ENCODE measurements at regions not wholly inside any gene's neighbourhood (a gene's known extent, or its start where the extent isn't known, plus 50 kb on each side); places are given as distances from the start of the nearest gene placed in this dataset.

DNA sequence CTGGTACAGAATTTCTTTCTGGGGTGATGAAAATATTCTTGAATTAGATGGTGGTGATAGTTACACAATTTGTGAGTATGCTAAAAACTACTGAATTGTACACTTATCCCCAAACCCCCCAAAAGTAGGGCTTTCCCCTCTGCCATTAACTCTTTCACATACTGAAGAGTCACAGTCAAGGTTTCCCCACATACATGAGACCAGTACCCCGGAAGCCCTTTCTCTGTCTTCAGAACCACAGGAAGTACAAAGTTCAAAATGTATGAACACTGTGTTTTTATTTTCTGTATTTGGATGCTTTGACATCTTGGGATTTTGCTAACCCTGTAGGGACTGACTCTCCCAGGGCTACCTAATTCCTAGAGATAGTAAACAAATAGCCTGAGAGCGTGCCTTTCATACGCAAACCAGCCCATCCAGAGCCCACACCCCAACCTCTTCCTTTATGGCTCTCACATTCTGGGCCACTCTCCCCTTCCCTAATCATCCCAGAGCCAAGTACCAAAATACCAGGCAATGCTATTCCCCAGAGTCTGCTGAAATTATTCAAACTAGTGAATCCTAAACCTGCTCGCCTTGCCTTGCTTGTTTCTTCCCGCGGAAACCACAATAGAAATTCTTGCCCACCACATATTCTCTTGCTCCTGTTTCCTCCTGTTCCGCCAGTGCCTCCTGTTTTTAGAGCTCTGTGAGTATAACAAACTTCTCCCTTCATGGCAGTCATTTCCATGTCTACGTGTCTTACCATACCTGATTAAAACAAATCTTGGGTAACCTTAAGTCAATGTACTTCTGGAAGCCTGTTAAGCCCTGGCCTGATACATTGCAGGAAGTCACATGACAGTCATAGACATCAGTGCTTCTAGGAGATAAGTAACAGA lies 524.8 kb downstream of the FUT8 start:
- peak; percentile 64 for DNase-seq

DNA sequence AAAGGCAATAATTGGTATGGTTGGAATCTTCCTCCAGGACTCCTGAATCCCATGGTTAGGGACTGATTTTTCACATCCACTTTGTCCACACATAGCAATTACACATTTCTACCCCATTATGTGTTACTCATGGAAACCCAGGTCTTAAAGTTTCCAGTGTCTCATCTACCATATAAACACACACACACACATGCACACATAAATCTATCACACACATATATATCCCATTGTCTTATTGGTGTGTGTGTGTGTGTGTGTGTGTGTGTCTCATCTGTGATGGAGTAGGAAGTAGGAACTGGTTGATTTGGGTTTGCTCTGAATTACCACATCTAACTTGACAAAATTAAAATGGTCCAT lies 525.4 kb downstream of the FUT8 start:
- no peak for DNase-seq

- no peak for DNase-seq
Observed at GRCh38 chr14:65938738-65939137, 526.2 kb downstream of the FUT8 start.

- no peak for DNase-seq
Observed at GRCh38 chr14:65939184-65939583, 526.7 kb downstream of the FUT8 start.

- DNase-seq: peak; percentile 69
Observed at GRCh38 chr14:65940056-65940735, 527.7 kb downstream of the FUT8 start.

DNA sequence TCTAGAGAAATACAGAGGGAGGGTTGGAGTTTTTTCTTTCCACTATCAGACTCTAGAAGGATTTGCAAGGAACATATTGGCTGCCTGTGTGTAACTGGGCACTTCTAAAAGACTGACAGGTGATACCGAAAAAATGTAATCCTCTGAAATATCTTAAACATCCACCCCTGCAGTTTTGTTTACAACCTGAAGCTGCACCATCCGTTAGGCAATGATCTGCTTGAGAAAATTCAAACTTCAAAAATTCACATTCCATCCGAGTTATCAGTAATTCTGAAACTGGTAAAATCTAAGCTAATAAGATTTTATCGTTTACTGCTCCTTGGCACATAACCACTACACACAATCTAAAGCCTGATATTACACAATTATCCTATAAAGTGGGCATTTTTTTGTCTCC lies 528.6 kb downstream of the FUT8 start:
- no peak for DNase-seq

DNA sequence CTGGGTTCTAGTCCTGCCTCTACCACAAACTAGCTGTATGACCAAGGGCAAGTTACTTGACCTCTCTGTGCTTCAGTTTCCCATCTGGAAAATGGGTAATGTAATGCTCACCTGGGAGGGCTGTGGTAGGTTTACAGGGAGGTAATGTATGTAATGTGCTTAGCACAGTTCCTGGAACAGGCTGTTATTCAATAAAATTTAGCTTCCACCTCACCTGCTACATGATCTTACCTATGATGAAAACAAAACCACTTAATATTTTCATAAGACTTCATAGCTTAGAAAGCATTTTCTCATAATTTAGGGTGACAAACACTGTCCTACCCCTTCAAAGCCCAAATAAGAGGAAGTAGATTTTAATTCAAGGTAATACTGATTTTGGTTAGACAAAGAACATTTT lies 530.6 kb downstream of the FUT8 start:
- no peak for DNase-seq

DNA sequence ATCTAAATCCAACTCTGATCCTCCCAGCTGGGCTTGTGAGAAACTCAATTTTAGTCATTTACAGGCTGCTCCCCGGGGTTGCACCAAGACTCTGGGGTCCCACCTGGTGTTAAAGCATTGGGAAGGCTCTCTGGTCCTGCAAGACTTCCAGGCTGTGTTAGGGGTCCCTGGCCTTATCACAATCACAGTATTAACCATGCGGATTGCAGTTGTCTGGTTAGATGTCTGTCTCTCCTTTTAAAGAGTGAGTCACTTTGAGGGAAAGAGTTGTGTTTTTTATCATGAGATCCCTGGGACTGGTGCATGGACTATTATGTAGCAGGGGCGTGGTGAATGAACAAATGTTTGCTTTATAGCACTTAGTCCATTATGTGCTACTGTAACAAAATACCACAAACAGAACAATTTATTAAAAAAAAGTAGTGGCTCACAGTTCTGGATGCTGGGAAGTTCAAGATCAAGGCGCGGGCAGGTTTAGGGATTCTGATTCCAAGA lies 531.4 kb downstream of the FUT8 start:
- no peak for DNase-seq

DNA sequence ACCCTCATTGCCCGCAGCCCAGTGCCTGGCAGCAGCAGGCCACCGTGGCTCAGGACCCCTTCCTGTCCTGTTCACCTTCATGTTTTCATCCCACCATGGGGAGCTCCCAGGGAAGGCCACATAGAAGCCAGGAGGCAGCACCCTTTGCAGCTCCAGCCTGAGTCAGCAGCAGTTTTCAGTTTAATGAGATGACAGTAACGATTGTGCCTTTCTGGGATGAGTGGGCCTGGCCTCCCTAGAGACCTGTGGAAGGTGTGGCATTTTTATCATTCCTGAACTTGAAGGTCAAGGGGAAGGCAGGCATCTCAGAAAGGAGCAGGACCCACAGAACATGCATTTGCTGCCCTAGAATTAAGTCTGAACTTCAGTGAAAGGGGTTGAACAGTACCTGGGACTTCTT lies 532.8 kb downstream of the FUT8 start:
- no peak for DNase-seq

- no peak for DNase-seq
Observed at GRCh38 chr14:65946494-65946893, 534.0 kb downstream of the FUT8 start.

DNA sequence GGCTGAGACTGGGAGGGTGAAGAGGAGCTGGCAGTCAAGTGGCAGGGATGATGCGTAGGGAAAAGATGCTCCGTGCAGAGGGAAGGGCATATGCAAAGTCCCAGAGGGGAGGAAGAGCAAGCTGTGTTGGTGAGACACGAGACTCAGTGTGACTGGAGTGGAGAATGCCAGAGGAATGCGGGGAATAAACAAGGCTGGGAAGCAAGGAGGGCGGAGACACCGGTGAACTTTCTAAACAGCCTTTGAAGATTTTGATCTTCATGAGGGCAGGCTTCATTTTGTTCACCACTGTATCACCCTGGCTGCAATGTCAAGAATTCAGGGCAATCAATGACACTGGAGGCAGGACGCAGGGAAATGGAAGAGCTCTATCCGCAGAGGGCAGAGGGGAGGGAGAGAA lies 535.8 kb downstream of the FUT8 start:
- no peak for DNase-seq

DNA sequence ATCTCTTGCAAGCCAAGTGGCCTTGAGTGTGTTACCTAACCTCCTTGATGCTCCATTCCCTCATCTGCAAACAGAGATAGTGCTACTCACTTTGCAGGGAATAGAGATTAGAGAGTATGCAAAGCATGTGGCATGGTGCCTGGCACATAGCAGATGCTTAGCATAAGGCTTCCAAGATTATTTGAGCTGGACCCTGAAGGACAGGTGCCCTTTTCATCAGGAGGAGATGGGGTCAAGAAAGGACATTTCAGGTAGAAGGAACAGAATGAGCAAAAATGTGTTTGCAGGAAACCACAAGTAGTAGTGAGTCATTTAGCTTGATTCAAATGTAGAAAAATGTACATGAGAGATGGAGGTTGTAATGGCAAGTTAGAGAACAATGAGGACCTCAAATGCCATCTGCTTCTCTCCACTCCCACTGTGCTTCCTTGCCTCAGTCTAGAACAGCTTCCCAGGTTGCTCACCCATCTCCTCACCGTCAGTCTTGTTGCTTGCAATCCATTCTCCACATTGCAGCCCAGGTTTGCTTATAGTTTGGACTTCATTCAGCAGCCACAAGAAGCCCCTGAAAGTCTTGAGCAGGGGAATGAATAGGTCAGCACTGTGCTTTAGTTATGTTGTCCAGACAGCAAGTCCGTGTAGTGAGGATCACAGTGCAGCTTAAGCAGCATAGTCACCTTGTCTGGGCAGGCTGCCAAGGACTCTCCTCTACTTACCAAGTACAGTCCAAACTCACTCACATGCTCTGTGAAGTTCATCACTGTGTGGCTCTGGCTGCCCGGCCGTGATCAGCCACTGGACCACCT lies 536.3 kb upstream of the CCDC196 start:
- DNase-seq: peak; percentile 79

DNA sequence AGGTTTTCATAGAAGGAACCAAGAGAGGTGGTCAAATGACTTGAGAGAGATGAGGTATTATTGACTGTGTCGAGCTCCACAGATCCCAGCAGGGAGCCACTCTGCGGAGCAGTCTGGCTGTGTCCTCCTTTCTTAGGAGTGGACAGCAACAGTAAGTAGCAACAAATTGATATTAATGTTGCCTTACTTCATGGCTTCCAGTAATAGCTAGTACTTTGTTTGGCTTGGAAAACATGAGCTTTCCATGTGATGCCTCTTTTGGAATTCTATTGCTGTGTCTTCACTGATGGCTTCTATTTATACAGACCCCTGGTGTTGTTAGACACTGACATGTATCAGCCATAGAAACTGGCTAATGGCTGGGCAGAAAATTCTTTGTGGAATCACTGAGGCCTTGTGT lies 531.2 kb upstream of the CCDC196 start:
- no peak for DNase-seq

DNA sequence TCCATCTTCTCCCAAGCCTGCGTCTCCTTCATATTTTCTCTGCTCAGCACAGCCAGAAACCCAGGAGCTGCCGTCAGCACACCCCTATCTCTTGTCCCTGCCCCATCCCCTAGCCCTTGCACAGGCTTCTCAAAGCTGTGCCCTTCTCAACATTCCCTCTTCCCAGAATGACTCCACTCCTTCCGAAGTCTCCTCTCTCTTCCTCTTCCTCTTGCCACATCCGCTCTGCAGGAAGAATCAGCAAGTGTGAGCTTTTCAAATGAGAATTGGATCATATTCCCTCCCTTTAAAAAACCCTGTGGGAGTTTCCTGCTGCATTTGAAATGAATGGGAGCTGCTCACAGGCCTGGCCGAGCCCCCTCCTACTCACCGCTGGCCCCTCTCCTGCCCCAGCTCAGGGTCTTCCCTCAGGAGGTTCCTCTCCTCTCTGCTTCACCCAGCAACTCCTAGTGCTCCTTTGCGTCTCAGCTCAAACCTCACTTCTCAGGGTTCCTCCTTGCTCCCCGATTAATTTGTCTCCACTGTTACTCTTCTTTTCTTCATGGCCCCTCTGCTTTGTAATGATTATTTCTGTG lies 528.5 kb upstream of the CCDC196 start:
- DNase-seq: no peak

DNA sequence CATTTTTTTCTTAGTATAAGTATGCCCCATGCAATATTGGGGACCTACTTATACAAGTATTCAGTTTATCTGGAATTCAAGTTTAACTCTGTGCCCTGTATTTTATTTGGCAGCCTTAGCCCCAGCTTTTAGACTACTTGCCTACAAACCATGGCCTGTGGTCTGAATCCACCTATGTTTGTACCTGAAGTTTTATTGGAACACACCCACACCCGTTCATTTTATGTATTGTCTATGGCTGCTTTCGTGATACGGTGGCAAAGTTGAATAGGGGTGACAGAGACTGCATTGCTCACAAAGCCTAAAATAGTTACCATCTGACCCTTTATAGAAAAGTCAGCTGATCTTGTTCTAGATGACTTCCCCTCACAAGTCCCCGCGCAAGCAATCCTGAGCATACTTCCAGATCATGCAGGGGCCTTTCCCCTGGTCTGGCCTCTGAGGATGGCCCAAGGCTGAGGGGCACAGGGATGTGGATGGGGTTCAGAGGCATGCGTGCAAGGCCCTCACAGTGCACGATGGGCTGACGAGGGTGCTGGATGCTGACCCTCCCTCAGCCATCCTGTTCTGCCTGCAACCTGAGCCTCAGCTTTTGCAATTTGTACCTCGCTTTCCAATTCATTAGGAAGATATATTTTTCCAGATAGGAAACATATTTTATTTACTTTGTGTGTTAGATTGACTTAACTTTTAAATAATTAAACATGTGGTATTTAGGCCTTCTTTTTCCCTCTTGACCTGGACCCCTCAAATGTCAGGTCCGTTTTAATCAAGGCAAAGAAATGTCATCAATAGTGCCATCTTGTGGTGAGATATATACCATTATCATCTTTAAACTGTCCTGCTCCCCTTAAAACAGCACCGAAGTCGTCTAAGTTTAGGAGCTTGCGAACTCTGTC lies 527.3 kb upstream of the CCDC196 start:
- peak; percentile 72 for DNase-seq

GRCh38 chr14:65959563-65960024 lies 526.6 kb upstream of the CCDC196 start:
- DNase-seq: no peak

- peak; percentile 75 for DNase-seq
Observed at GRCh38 chr14:65961004-65961403, 525.2 kb upstream of the CCDC196 start.

DNA sequence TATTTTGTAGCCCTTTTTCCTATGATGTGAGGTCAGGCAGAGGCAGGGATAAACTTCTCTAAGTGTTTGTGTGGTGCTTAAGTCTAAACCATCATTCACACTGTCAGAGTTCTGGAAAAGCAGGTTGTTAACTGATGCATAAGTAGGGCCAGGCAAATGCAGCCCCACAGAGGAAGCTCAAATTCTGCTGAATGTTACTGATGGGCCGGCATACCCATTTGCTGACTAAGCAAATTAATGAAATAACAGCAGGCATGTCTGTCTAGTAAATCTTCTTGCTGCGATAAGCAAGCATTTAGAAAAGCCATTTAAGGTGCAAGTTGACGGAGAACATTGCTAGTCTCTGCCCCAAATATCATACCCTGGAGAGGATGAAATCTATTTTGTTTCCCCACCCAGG lies 523.2 kb upstream of the CCDC196 start:
- no peak for DNase-seq

DNA sequence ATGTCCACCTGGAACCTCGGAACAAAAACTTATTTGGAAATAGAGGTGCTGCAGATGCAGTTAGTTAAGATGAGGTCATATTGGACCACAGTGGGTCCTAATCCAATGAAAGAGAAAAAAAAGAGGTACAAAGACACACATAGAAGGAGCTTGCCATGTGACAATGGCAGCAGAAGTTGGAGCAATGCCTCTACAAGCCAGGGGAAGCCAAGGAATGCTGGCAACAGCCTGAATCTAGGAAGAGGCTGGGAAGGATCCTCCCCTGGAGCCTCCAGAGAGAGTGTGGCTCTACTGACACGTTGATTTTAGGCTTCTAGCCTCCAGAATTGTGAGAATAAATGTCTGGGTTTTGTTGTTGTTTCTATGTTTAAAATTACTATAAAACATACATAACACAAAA lies 521.8 kb upstream of the CCDC196 start:
- DNase-seq: no peak

- no peak for DNase-seq
Observed at GRCh38 chr14:65966188-65966587, 520.0 kb upstream of the CCDC196 start.

GRCh38 chr14:65972346-65972870 lies 513.8 kb upstream of the CCDC196 start:
- DNase-seq: no peak

DNA sequence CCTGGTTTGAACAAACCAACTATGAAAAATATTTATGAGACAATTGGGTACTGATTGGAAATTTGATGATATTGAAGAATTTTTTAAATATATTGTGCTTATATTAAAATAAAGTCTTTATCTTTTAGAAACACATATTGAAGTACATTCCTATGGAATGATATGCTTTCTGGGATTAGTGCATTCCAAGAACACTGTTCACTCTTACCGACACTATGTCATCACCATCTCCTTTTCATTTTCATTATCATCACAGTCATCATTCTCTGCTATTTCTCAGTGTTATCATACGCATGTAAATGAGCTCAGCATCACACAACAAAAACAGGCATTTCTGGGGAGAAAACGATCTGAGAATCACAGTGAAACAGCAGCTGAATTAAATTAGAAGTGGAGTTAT lies 513.3 kb upstream of the CCDC196 start:
- no peak for DNase-seq
